ENCODE measurements at regions not wholly inside any gene's neighbourhood (a gene's known extent, or its start where the extent isn't known, plus 50 kb on each side); places are given as distances from the start of the nearest gene placed in this dataset.
"Not testable (repeated sequence)": the region's sequence is repeated elsewhere in the genome, so short reads cannot be mapped to it uniquely, and the experiment has no call there.

GRCh38 chr3:125918024-125918423, 51.0 kb upstream of the ROPN1B start:
- TF ChIP-seq, protein P1, sequence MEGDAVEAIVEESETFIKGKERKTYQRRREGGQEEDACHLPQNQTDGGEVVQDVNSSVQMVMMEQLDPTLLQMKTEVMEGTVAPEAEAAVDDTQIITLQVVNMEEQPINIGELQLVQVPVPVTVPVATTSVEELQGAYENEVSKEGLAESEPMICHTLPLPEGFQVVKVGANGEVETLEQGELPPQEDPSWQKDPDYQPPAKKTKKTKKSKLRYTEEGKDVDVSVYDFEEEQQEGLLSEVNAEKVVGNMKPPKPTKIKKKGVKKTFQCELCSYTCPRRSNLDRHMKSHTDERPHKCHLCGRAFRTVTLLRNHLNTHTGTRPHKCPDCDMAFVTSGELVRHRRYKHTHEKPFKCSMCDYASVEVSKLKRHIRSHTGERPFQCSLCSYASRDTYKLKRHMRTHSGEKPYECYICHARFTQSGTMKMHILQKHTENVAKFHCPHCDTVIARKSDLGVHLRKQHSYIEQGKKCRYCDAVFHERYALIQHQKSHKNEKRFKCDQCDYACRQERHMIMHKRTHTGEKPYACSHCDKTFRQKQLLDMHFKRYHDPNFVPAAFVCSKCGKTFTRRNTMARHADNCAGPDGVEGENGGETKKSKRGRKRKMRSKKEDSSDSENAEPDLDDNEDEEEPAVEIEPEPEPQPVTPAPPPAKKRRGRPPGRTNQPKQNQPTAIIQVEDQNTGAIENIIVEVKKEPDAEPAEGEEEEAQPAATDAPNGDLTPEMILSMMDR (conservative IDR thresholded peaks at IDR 0.05 in 1 of 2, IDR thresholded peaks at IDR 0.05 in 1 of 2; ENCODE audit: low read depth in 1 of 2, low read length in 2 of 2), result not testable (repeated sequence)
- TF ChIP-seq EZH2 (IDR thresholded peaks at IDR 0.05; ENCODE audit: low read length, missing control alignments), result not testable (repeated sequence)
